ENCODE measurements at regions not wholly inside any gene's neighbourhood (a gene's known extent, or its start where the extent isn't known, plus 50 kb on each side); places are given as distances from the start of the nearest gene placed in this dataset.

DNA sequence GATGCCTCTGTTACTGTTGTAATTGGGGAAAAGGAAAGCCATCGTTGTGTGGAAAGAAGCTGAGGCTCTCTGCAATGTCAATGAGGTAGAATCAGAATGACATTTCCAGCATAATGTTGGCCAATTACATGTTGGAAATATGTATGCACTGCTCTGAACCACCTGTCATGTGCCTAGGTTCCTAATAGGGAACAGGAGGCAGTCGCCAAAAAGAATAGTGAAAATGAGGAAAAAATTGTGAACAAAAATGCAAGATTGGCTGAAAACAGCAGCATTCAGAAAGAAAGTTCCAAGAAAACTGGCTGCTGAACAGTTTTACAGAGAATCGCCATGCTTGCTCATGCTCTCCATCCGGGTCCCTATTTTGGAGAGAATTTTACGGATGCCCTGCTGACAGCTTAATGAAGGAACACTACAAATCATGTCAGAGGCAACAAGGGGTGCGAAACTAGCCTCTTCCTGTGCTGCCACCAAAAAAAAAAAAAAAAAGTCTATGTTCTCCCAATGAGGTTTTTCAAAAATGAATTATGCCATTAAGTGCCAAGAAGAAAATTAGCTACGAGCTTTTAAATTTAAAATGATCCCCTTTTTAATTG, 305.9 kb upstream of the ARRDC4 start:
- no peaks in the 10 kb centered on the region for H3K9me2 ChIP-seq (replicated peaks; ENCODE audit: insufficient read depth, low read length)
- H3K9ac ChIP-seq (ENCODE audit: low read length): no peak overlapping the region
- peaks cover 23% of the 10 kb centered on the region for H3K9me3 ChIP-seq (ENCODE audit: low read length)
- H4K20me1 ChIP-seq (ENCODE audit: insufficient read depth, low read depth, low read length): no peaks in the 10 kb centered on the region
- H3K4me1 ChIP-seq (ENCODE audit: low read length): no peaks in the 10 kb centered on the region
- H2AFZ ChIP-seq (ENCODE audit: low read length): no peak overlapping the region
- H3K4me3 ChIP-seq (ENCODE audit: low read length): no peak overlapping the region
- H3K4me2 ChIP-seq (ENCODE audit: low read depth, low read length, poor library complexity, severe bottlenecking): no peak overlapping the region
- H3K27ac ChIP-seq (ENCODE audit: low read length): no peak overlapping the region
- no peaks in the 10 kb centered on the region for H3K27me3 ChIP-seq (ENCODE audit: low read length)
- H3K36me3 ChIP-seq (ENCODE audit: insufficient read depth, low read length): no peaks in the 10 kb centered on the region
- H3K79me2 ChIP-seq (ENCODE audit: low read length): no peaks in the 10 kb centered on the region
- no peak for DNase-seq

DNA sequence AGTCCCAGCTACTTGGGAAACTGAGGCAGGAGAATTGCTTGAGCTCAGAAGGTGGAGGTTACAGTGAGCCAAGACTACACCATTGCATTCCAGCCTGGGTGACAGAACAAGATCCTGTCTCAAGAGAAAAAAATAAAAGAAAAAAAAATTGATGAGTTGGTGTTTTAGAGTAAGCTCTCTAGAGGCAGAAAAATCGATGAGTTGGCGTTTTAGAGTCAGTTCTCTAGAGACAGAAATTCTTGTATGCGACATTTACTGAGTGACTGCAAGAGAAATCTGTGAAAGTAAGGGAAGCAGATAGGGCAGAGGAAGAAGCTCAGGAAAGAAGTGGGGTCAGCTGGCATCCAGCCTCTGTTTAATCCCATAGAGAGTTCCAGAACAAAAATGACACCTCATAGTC, 298.7 kb upstream of the ARRDC4 start:
- Histone ChIP-seq H3K79me2 (ENCODE audit: low read length) (no peaks in the 10 kb centered on the region), H3K27me3 (ENCODE audit: low read length) (no peaks in the 10 kb centered on the region), H3K9me3 (ENCODE audit: low read length) (peaks cover 32% of the 10 kb centered on the region), H3K4me1 (ENCODE audit: low read length) (no peaks in the 10 kb centered on the region), H2AFZ (ENCODE audit: low read length) (no peak overlapping the region), H3K36me3 (ENCODE audit: insufficient read depth, low read length) (no peaks in the 10 kb centered on the region), H4K20me1 (ENCODE audit: insufficient read depth, low read depth, low read length) (no peaks in the 10 kb centered on the region), H3K27ac (ENCODE audit: low read length) (no peak overlapping the region), H3K9me2 (replicated peaks; ENCODE audit: insufficient read depth, low read length) (no peaks in the 10 kb centered on the region), H3K4me3 (ENCODE audit: low read length) (no peak overlapping the region), H3K9ac (ENCODE audit: low read length) (no peak overlapping the region), H3K4me2 (ENCODE audit: low read depth, low read length, poor library complexity, severe bottlenecking) (no peak overlapping the region)
- DNase-seq: no peak

DNA sequence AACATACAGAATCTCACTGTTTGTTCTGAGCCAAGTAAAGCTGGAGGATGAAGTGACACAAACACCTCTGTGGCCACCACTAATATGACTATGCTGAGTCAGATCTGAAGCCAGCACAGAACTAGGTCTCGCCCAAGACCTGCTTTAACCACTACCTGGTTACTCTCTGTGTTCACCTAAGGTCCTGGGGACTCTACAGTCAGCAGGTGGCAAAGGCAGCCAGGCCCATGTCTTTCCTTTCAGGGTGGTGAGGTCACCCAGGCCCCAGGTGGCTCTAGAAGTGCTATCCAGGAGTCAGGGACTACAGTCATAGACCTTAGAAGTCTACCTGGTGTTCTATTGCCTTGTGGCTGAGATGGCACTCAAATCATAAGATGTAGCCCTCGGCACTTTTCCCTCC, 287.9 kb upstream of the ARRDC4 start:
- H3K9ac ChIP-seq (ENCODE audit: low read length): no peak overlapping the region
- H3K4me2 ChIP-seq (ENCODE audit: low read depth, low read length, poor library complexity, severe bottlenecking): no peak overlapping the region
- H3K9me3 ChIP-seq (ENCODE audit: low read length): peaks cover 44% of the 10 kb centered on the region
- H3K27me3 ChIP-seq (ENCODE audit: low read length): no peaks in the 10 kb centered on the region
- DNase-seq: no peak
- no peaks in the 10 kb centered on the region for H3K79me2 ChIP-seq (ENCODE audit: low read length)
- no peaks in the 10 kb centered on the region for H3K9me2 ChIP-seq (replicated peaks; ENCODE audit: insufficient read depth, low read length)
- no peaks in the 10 kb centered on the region for H3K36me3 ChIP-seq (ENCODE audit: insufficient read depth, low read length)
- no peak overlapping the region for H3K4me3 ChIP-seq (ENCODE audit: low read length)
- no peaks in the 10 kb centered on the region for H4K20me1 ChIP-seq (ENCODE audit: insufficient read depth, low read depth, low read length)
- H3K4me1 ChIP-seq (ENCODE audit: low read length): no peaks in the 10 kb centered on the region
- H2AFZ ChIP-seq (ENCODE audit: low read length): no peak overlapping the region
- no peak overlapping the region for H3K27ac ChIP-seq (ENCODE audit: low read length)

DNA sequence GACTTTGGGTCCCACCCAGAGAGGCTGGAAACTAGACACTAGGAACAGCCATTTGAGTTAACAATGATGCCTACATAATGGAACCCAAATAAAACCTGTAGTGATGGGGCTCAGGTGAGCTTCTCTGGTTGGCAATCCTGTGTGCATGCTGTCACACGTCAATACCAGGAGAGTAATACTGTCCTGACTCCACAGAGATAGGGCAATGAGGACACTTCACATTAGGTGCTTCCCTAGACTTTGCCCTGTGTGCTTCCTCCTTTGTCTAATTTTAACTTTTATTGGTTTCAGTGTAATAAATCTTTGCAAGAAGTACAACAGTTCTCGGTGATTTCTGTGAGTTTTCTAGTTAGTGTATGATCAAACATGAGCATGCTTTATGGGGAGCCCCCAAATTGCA, 281.8 kb upstream of the ARRDC4 start:
- H3K9me2 ChIP-seq (replicated peaks; ENCODE audit: insufficient read depth, low read length): no peaks in the 10 kb centered on the region

DNA sequence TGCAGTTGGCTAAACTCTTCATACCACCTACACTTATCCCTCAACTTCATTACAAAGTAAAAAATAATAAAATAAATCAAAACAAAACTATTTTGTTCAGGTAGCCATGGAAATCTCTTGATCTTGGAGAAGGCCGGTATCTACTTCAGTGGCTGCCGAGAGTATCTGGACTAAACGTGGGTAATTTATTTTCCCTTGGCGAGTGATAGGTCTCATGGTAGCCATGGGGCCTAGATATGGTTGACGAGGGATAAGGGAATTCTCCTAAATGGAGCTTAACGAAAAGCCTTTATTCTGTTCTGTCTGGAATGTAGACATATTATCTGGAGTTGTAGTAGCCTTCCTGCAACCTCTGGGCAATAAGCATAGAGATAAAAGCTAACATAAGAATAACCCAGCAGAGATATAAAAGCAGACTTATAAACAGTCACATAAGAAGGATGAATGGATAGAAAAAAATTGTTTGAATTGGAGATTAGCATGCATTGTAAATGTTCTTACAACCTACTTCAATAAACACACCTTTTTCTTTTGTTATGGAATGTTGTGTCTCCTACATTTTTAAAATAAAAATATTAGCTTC, 281.3 kb upstream of the ARRDC4 start:
- no peak overlapping the region for H3K4me2 ChIP-seq (ENCODE audit: low read depth, low read length, poor library complexity, severe bottlenecking)
- no peak overlapping the region for H3K27ac ChIP-seq (ENCODE audit: low read length)
- H3K9me3 ChIP-seq (ENCODE audit: low read length): peaks cover 36% of the 10 kb centered on the region
- no peaks in the 10 kb centered on the region for H3K79me2 ChIP-seq (ENCODE audit: low read length)
- H3K4me3 ChIP-seq (ENCODE audit: low read length): no peak overlapping the region
- no peaks in the 10 kb centered on the region for H4K20me1 ChIP-seq (ENCODE audit: insufficient read depth, low read depth, low read length)
- no peaks in the 10 kb centered on the region for H3K9me2 ChIP-seq (replicated peaks; ENCODE audit: insufficient read depth, low read length)
- no peaks in the 10 kb centered on the region for H3K27me3 ChIP-seq (ENCODE audit: low read length)
- H2AFZ ChIP-seq (ENCODE audit: low read length): no peak overlapping the region
- no peak overlapping the region for H3K9ac ChIP-seq (ENCODE audit: low read length)
- DNase-seq: no peak
- no peaks in the 10 kb centered on the region for H3K36me3 ChIP-seq (ENCODE audit: insufficient read depth, low read length)
- H3K4me1 ChIP-seq (ENCODE audit: low read length): no peaks in the 10 kb centered on the region

More for the DNA sequence above, 281.8 kb upstream of the ARRDC4 start:
- Histone ChIP-seq H3K9me3 (ENCODE audit: low read length) (peaks cover 36% of the 10 kb centered on the region), H3K27ac (ENCODE audit: low read length) (no peak overlapping the region), H3K27me3 (ENCODE audit: low read length) (no peaks in the 10 kb centered on the region), H3K4me3 (ENCODE audit: low read length) (no peak overlapping the region), H2AFZ (ENCODE audit: low read length) (no peak overlapping the region), H4K20me1 (ENCODE audit: insufficient read depth, low read depth, low read length) (no peaks in the 10 kb centered on the region), H3K36me3 (ENCODE audit: insufficient read depth, low read length) (no peaks in the 10 kb centered on the region), H3K4me2 (ENCODE audit: low read depth, low read length, poor library complexity, severe bottlenecking) (no peak overlapping the region), H3K4me1 (ENCODE audit: low read length) (no peaks in the 10 kb centered on the region), H3K79me2 (ENCODE audit: low read length) (no peaks in the 10 kb centered on the region), H3K9ac (ENCODE audit: low read length) (no peak overlapping the region)
- DNase-seq: no peak

DNA sequence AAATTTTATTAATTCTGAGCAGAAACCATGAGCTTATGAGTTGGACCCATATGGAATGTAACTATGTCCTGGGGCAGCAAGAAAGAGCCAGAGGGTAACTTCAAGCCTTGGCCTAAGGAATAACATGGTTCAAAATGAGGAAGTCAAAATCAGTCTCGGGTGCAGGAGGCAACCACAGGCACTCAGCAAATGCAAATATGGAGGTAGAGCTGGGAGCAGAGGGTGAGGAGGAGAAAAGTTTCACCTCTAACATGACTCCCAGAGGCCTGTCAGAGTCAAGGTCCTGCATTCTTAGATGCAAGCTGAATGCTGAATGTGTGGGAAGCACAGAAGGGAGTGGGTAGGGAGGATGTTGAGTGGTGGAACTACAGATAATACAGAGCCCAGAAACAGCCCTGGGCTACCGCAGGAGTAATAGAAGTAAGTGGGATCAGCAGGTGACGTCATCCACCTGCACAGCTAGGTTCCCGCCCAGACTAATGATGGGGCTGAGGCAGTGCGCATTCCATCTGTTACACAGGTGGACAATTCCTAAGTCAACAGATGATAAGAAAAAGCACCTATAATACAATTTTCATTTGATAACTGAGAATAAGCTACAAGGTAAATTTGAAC, 279.8 kb upstream of the ARRDC4 start:
- Histone ChIP-seq H3K9me3 (ENCODE audit: low read length) (peaks cover 25% of the 10 kb centered on the region), H4K20me1 (ENCODE audit: insufficient read depth, low read depth, low read length) (no peaks in the 10 kb centered on the region), H3K4me3 (ENCODE audit: low read length) (no peak overlapping the region), H3K79me2 (ENCODE audit: low read length) (no peaks in the 10 kb centered on the region), H3K9ac (ENCODE audit: low read length) (no peak overlapping the region), H3K27me3 (ENCODE audit: low read length) (no peaks in the 10 kb centered on the region), H3K4me2 (ENCODE audit: low read depth, low read length, poor library complexity, severe bottlenecking) (no peak overlapping the region), H2AFZ (ENCODE audit: low read length) (no peak overlapping the region), H3K27ac (ENCODE audit: low read length) (no peak overlapping the region), H3K36me3 (ENCODE audit: insufficient read depth, low read length) (no peaks in the 10 kb centered on the region), H3K4me1 (ENCODE audit: low read length) (no peaks in the 10 kb centered on the region), H3K9me2 (replicated peaks; ENCODE audit: insufficient read depth, low read length) (no peaks in the 10 kb centered on the region)
- no peak for DNase-seq

DNA sequence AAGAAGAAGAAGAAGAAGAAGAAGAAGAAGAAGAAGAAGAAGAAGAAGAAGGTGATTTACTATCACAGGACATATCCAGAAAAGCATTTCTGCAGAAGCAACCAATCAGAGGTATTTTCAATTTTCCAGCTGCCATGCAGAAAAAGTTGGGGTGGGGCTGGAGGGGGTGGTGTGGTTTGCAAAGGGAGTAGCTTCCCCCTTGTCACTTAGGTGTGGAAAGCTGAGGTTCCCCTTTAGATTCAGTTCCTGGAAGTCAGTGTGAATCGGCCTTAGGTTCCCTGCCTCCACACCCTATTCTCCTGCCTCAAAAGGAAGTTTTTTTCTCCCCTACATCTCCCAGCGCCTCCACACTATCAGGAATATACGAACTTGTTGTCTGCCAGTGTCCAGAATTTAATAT, 276.7 kb upstream of the ARRDC4 start:
- no peaks in the 10 kb centered on the region for H3K9me2 ChIP-seq (replicated peaks; ENCODE audit: insufficient read depth, low read length)

DNA sequence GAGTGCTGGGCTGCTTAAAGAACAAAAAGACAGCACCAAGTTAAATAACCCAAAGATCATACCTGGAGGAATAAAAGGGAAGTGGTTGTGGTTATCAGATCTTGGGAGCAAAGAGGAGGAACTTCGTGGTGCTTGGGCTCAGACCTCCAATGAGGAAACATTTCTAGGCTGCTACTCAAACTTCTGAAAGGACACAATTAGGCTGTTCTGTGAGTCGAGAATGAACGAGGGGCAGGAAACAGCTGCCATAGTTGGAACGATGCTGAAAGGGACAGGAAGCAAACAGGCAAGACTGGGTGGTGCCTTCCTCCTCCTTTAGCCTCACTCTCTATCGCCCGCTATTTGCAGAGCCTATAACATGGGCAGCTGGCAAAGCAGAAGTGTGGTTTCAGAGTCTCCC, 276.3 kb upstream of the ARRDC4 start:
- no peak overlapping the region for H2AFZ ChIP-seq (ENCODE audit: low read length)
- peaks cover 16% of the 10 kb centered on the region for H3K9me3 ChIP-seq (ENCODE audit: low read length)
- H4K20me1 ChIP-seq (ENCODE audit: insufficient read depth, low read depth, low read length): no peaks in the 10 kb centered on the region
- no peak for DNase-seq
- H3K9me2 ChIP-seq (replicated peaks; ENCODE audit: insufficient read depth, low read length): no peaks in the 10 kb centered on the region
- H3K4me3 ChIP-seq (ENCODE audit: low read length): no peak overlapping the region
- no peak overlapping the region for H3K4me2 ChIP-seq (ENCODE audit: low read depth, low read length, poor library complexity, severe bottlenecking)
- H3K36me3 ChIP-seq (ENCODE audit: insufficient read depth, low read length): no peaks in the 10 kb centered on the region
- no peak overlapping the region for H3K9ac ChIP-seq (ENCODE audit: low read length)
- H3K79me2 ChIP-seq (ENCODE audit: low read length): no peaks in the 10 kb centered on the region
- H3K27me3 ChIP-seq (ENCODE audit: low read length): no peaks in the 10 kb centered on the region
- H3K27ac ChIP-seq (ENCODE audit: low read length): no peak overlapping the region
- no peaks in the 10 kb centered on the region for H3K4me1 ChIP-seq (ENCODE audit: low read length)

More for the DNA sequence above, 276.7 kb upstream of the ARRDC4 start:
- Histone ChIP-seq H3K9ac (ENCODE audit: low read length) (no peak overlapping the region), H3K4me3 (ENCODE audit: low read length) (no peak overlapping the region), H3K9me3 (ENCODE audit: low read length) (peaks cover 16% of the 10 kb centered on the region), H3K36me3 (ENCODE audit: insufficient read depth, low read length) (no peaks in the 10 kb centered on the region), H3K4me2 (ENCODE audit: low read depth, low read length, poor library complexity, severe bottlenecking) (no peak overlapping the region), H2AFZ (ENCODE audit: low read length) (no peak overlapping the region), H3K27ac (ENCODE audit: low read length) (no peak overlapping the region), H3K27me3 (ENCODE audit: low read length) (no peaks in the 10 kb centered on the region), H3K4me1 (ENCODE audit: low read length) (no peaks in the 10 kb centered on the region), H4K20me1 (ENCODE audit: insufficient read depth, low read depth, low read length) (no peaks in the 10 kb centered on the region), H3K79me2 (ENCODE audit: low read length) (no peaks in the 10 kb centered on the region)
- DNase-seq: no peak

All from Karpas-422 (cell line).